ENCODE measurements at regions not wholly inside any gene's neighbourhood (a gene's known extent, or its start where the extent isn't known, plus 50 kb on each side); places are given as distances from the start of the nearest gene placed in this dataset.
A peak's percentile ranks its signal among the peaks of the same experiment; 100 is the strongest.
"Not testable (repeated sequence)": the region's sequence is repeated elsewhere in the genome, so short reads cannot be mapped to it uniquely, and the experiment has no call there.

- not testable (repeated sequence) for H3K27ac ChIP-seq; H3K4me3 ChIP-seq; H3K4me1 ChIP-seq; DNase-seq; H3K9me3 ChIP-seq (replicated peaks); H3K36me3 ChIP-seq; H3K27me3 ChIP-seq
These were observed 219.9 kb upstream of the HHIP start for GRCh38 chr4:144426023-144426422.

- no peaks in the 10 kb centered on the region for H3K27me3 ChIP-seq
- no peak overlapping the region for H3K27ac ChIP-seq
- H3K4me1 ChIP-seq = no peaks in the 10 kb centered on the region
- no peaks in the 10 kb centered on the region for H3K9me3 ChIP-seq (replicated peaks)
- no peak overlapping the region for H3K4me3 ChIP-seq
- DNase-seq = no peak
- no peaks in the 10 kb centered on the region for H3K36me3 ChIP-seq
These were observed 203.2 kb upstream of the HHIP start for GRCh38 chr4:144442713-144443112.

GRCh38 chr4:144449611-144450010, 196.3 kb upstream of the HHIP start:
- Histone ChIP-seq H3K36me3 (no peaks in the 10 kb centered on the region), H3K9me3 (replicated peaks) (no peaks in the 10 kb centered on the region)
- DNase-seq = peak; percentile 79 to 90

GRCh38 chr4:144450526-144450925, 195.4 kb upstream of the HHIP start:
- peak in 1 of 2 experiments; percentile 15 for DNase-seq
- Histone ChIP-seq H3K9me3 (replicated peaks) (no peaks in the 10 kb centered on the region), H3K4me1 (peaks cover 59% of the 10 kb centered on the region), H3K36me3 (no peaks in the 10 kb centered on the region), H3K27ac (peak overlapping the region; percentile 63), H3K4me3 (no peak overlapping the region), H3K27me3 (no peaks in the 10 kb centered on the region)

More at GRCh38 chr4:144449611-144450010, 196.3 kb upstream of the HHIP start:
- peak overlapping the region; percentile 2; the same call in 1 of the 2 replicates for H3K4me3 ChIP-seq
- peaks cover 50% of the 10 kb centered on the region for H3K4me1 ChIP-seq
- H3K27me3 ChIP-seq = no peaks in the 10 kb centered on the region
- H3K27ac ChIP-seq = peak overlapping the region; percentile 63

- Histone ChIP-seq H3K4me3 (no peak overlapping the region), H3K9me3 (replicated peaks) (no peaks in the 10 kb centered on the region), H3K27me3 (no peaks in the 10 kb centered on the region), H3K36me3 (no peaks in the 10 kb centered on the region), H3K27ac (no peak overlapping the region), H3K4me1 (peaks cover 70% of the 10 kb centered on the region)
- DNase-seq = peak in 1 of 2 experiments; percentile 23
These were observed 194.0 kb upstream of the HHIP start for GRCh38 chr4:144451766-144452450.

- no peaks in the 10 kb centered on the region for H3K27me3 ChIP-seq
- peak; percentile 92 to 98 for DNase-seq
- no peaks in the 10 kb centered on the region for H3K9me3 ChIP-seq (replicated peaks)
- H3K27ac ChIP-seq = peak overlapping the region; percentile 85
- H3K36me3 ChIP-seq = no peaks in the 10 kb centered on the region
- H3K4me3 ChIP-seq = no peak overlapping the region
- peaks cover 78% of the 10 kb centered on the region for H3K4me1 ChIP-seq
These were observed 189.8 kb upstream of the HHIP start for GRCh38 chr4:144456196-144456595.

GRCh38 chr4:144461906-144462305, 184.1 kb upstream of the HHIP start:
- no peaks in the 10 kb centered on the region for H3K27me3 ChIP-seq
- no peaks in the 10 kb centered on the region for H3K9me3 ChIP-seq (replicated peaks)
- no peak overlapping the region for H3K4me3 ChIP-seq
- no peaks in the 10 kb centered on the region for H3K36me3 ChIP-seq
- H3K4me1 ChIP-seq = peaks cover 65% of the 10 kb centered on the region
- DNase-seq = peak; percentile 80 to 93
- H3K27ac ChIP-seq = peak overlapping the region; percentile 81

- Histone ChIP-seq H3K27me3 (no peaks in the 10 kb centered on the region), H3K4me3 (no peak overlapping the region), H3K9me3 (replicated peaks) (no peaks in the 10 kb centered on the region), H3K4me1 (peaks cover 51% of the 10 kb centered on the region), H3K36me3 (no peaks in the 10 kb centered on the region), H3K27ac (peak overlapping the region; percentile 81)
- DNase-seq = peak; percentile 76 to 83
These were observed 182.7 kb upstream of the HHIP start for GRCh38 chr4:144463236-144463635.

- Histone ChIP-seq H3K36me3 (no peaks in the 10 kb centered on the region), H3K4me3 (peak overlapping the region; percentile 6; the same call in 1 of the 2 replicates), H3K27me3 (no peaks in the 10 kb centered on the region), H3K4me1 (peaks cover 49% of the 10 kb centered on the region), H3K27ac (peak overlapping the region; percentile 81), H3K9me3 (replicated peaks) (no peaks in the 10 kb centered on the region)
- peak; percentile 85 to 95 for DNase-seq
These were observed 182.1 kb upstream of the HHIP start for GRCh38 chr4:144463896-144464295.

GRCh38 chr4:144465546-144465945, 180.4 kb upstream of the HHIP start:
- H3K9me3 ChIP-seq (replicated peaks) = no peaks in the 10 kb centered on the region
- H3K4me1 ChIP-seq = peaks cover 42% of the 10 kb centered on the region
- no peak overlapping the region for H3K4me3 ChIP-seq
- H3K27me3 ChIP-seq = no peaks in the 10 kb centered on the region
- no peaks in the 10 kb centered on the region for H3K36me3 ChIP-seq
- H3K27ac ChIP-seq = no peak overlapping the region
- DNase-seq = no peak

GRCh38 chr4:144480068-144480467, 165.9 kb upstream of the HHIP start:
- H3K27ac ChIP-seq = no peak overlapping the region
- peaks cover 7% of the 10 kb centered on the region for H3K9me3 ChIP-seq (replicated peaks)
- H3K27me3 ChIP-seq = no peaks in the 10 kb centered on the region

GRCh38 chr4:144489831-144490230, 156.1 kb upstream of the HHIP start:
- no peaks in the 10 kb centered on the region for H3K4me1 ChIP-seq
- no peaks in the 10 kb centered on the region for H3K27me3 ChIP-seq
- no peak overlapping the region for H3K27ac ChIP-seq
- H3K4me3 ChIP-seq = no peak overlapping the region
- DNase-seq = no peak
- H3K9me3 ChIP-seq (replicated peaks) = no peaks in the 10 kb centered on the region; the same call in 1 of the 2 replicates
- H3K36me3 ChIP-seq = no peaks in the 10 kb centered on the region

More at GRCh38 chr4:144480068-144480467, 165.9 kb upstream of the HHIP start:
- no peak for DNase-seq
- Histone ChIP-seq H3K4me3 (no peak overlapping the region), H3K4me1 (no peaks in the 10 kb centered on the region), H3K36me3 (no peaks in the 10 kb centered on the region)

- no peak overlapping the region for H3K4me3 ChIP-seq
- H3K27ac ChIP-seq = peak overlapping the region; percentile 32; the same call in 1 of the 2 replicates
- no peaks in the 10 kb centered on the region for H3K9me3 ChIP-seq (replicated peaks)
- no peaks in the 10 kb centered on the region for H3K27me3 ChIP-seq
- DNase-seq = no peak
- no peaks in the 10 kb centered on the region for H3K4me1 ChIP-seq
- H3K36me3 ChIP-seq = no peaks in the 10 kb centered on the region
These were observed 151.7 kb upstream of the HHIP start for GRCh38 chr4:144494280-144494679.

GRCh38 chr4:144495944-144496343, 150.0 kb upstream of the HHIP start:
- no peak overlapping the region for H3K27ac ChIP-seq

GRCh38 chr4:144499777-144500176, 146.2 kb upstream of the HHIP start:
- no peak for DNase-seq
- Histone ChIP-seq H3K9me3 (replicated peaks) (no peaks in the 10 kb centered on the region), H3K27me3 (no peaks in the 10 kb centered on the region), H3K4me3 (no peak overlapping the region), H3K27ac (no peak overlapping the region), H3K36me3 (no peaks in the 10 kb centered on the region), H3K4me1 (peaks cover under 1% of the 10 kb centered on the region; the same call in 1 of the 2 replicates)

More at GRCh38 chr4:144495944-144496343, 150.0 kb upstream of the HHIP start:
- H3K27me3 ChIP-seq = no peaks in the 10 kb centered on the region
- no peak for DNase-seq
- no peak overlapping the region for H3K4me3 ChIP-seq
- H3K4me1 ChIP-seq = no peaks in the 10 kb centered on the region
- H3K36me3 ChIP-seq = no peaks in the 10 kb centered on the region
- no peaks in the 10 kb centered on the region for H3K9me3 ChIP-seq (replicated peaks)

All from SJCRH30 (cell line).